ENCODE measurements at regions not wholly inside any gene's neighbourhood (a gene's known extent, or its start where the extent isn't known, plus 50 kb on each side); places are given as distances from the start of the nearest gene placed in this dataset.

GRCh38 chr15:27662892-27663291 is 436.2 kb downstream of the OCA2 start:
- no peaks in the 10 kb centered on the region for H3K27me3 ChIP-seq (ENCODE audit: control insufficient read depth in 2 of 2, insufficient read depth in 1 of 2, low read length in 1 of 2)
- H3K4me1 ChIP-seq (ENCODE audit: control insufficient read depth in 2 of 2, insufficient read depth in 2 of 2, low read length in 2 of 2) = no peaks in the 10 kb centered on the region
- no peaks in the 10 kb centered on the region for H3K36me3 ChIP-seq (ENCODE audit: control insufficient read depth in 2 of 2, insufficient read depth in 2 of 2, low read length in 1 of 2)
- DNase-seq (ENCODE audit: low read depth in 6 of 9, low spot score in 9 of 9) = no peak
- no peak overlapping the region for H3K4me3 ChIP-seq (ENCODE audit: low read length in 2 of 2)
- H3K27ac ChIP-seq (ENCODE audit: low read depth in 1 of 2, low read length in 1 of 2) = no peak overlapping the region
- peaks cover 0 to 4% of the 10 kb centered on the region in 2 donors for H3K9me3 ChIP-seq (ENCODE audit: control insufficient read depth in 2 of 2, insufficient read depth in 1 of 2, low read length in 1 of 2)

- no peaks in the 10 kb centered on the region for H3K4me1 ChIP-seq (ENCODE audit: control insufficient read depth in 2 of 2, insufficient read depth in 2 of 2, low read length in 2 of 2)
Observed at GRCh38 chr15:27660676-27661075, 438.4 kb downstream of the OCA2 start.

DNA sequence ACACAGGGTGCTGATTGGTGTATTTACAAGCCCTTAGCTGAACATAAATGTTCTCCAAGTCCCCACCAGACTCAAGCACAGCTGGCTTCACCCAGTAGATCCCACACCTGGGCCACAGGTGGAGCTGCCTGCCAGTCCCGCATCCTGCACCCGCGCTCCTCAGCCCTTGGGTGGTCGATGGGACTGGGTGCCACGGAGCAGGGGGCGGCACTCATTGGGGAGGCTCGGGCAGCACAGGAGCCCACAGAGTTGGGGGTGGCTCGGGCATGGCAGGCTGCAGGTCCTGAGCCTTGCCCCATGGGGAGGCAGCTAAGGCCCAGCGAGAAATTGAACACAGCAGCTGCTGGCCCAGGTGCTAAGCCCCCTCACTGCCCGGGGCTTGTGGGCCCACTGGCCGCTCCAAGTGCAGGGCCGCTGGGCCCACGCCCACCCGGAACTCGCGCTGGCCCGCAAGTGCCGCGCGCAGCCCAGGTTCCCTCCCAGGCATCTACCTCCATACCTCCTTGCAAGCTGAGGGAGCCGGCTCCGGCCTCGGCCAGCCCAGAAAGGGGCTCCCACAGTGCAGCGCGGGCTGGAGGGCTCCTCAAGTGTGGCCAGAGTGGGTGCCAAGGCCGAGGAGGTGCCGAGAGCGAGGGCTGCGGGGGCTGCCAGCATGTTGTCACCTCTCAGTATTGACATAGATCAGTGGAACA is 442.7 kb downstream of the OCA2 start:
- Histone ChIP-seq H3K4me1 (ENCODE audit: control insufficient read depth in 2 of 2, insufficient read depth in 2 of 2, low read length in 2 of 2) (no peaks in the 10 kb centered on the region), H3K36me3 (ENCODE audit: control insufficient read depth in 2 of 2, insufficient read depth in 2 of 2, low read length in 1 of 2) (no peaks in the 10 kb centered on the region), H3K4me3 (ENCODE audit: low read length in 2 of 2) (no peak overlapping the region), H3K9me3 (ENCODE audit: control insufficient read depth in 2 of 2, insufficient read depth in 1 of 2, low read length in 1 of 2) (peaks cover 0 to 13% of the 10 kb centered on the region in 2 donors), H3K27me3 (ENCODE audit: control insufficient read depth in 2 of 2, insufficient read depth in 1 of 2, low read length in 1 of 2) (no peaks in the 10 kb centered on the region), H3K27ac (ENCODE audit: low read depth in 1 of 2, low read length in 1 of 2) (no peak overlapping the region)
- no peak for DNase-seq (ENCODE audit: low read depth in 6 of 9, low spot score in 9 of 9)
- 95% methylated on average over 29 of the region's 29 CpGs for WGBS

More at GRCh38 chr15:27660676-27661075, 438.4 kb downstream of the OCA2 start:
- H3K27ac ChIP-seq (ENCODE audit: low read depth in 1 of 2, low read length in 1 of 2) = no peak overlapping the region
- no peak for DNase-seq (ENCODE audit: low read depth in 6 of 9, low spot score in 9 of 9)
- no peaks in the 10 kb centered on the region for H3K36me3 ChIP-seq (ENCODE audit: control insufficient read depth in 2 of 2, insufficient read depth in 2 of 2, low read length in 1 of 2)
- no peak overlapping the region for H3K4me3 ChIP-seq (ENCODE audit: low read length in 2 of 2)
- no peaks in the 10 kb centered on the region for H3K27me3 ChIP-seq (ENCODE audit: control insufficient read depth in 2 of 2, insufficient read depth in 1 of 2, low read length in 1 of 2)
- peaks cover 0 to 13% of the 10 kb centered on the region in 2 donors for H3K9me3 ChIP-seq (ENCODE audit: control insufficient read depth in 2 of 2, insufficient read depth in 1 of 2, low read length in 1 of 2)

GRCh38 chr15:27655056-27655455 is 444.1 kb downstream of the OCA2 start:
- DNase-seq (ENCODE audit: low read depth in 6 of 9, low spot score in 9 of 9) = no peak
- WGBS = 69% methylated on average over 4 of the region's 4 CpGs
- Histone ChIP-seq H3K36me3 (ENCODE audit: control insufficient read depth in 2 of 2, insufficient read depth in 2 of 2, low read length in 1 of 2) (no peaks in the 10 kb centered on the region), H3K4me1 (ENCODE audit: control insufficient read depth in 2 of 2, insufficient read depth in 2 of 2, low read length in 2 of 2) (no peaks in the 10 kb centered on the region), H3K27ac (ENCODE audit: low read depth in 1 of 2, low read length in 1 of 2) (no peak overlapping the region), H3K9me3 (ENCODE audit: control insufficient read depth in 2 of 2, insufficient read depth in 1 of 2, low read length in 1 of 2) (peaks cover 0 to 9% of the 10 kb centered on the region in 2 donors), H3K4me3 (ENCODE audit: low read length in 2 of 2) (no peak overlapping the region), H3K27me3 (ENCODE audit: control insufficient read depth in 2 of 2, insufficient read depth in 1 of 2, low read length in 1 of 2) (no peaks in the 10 kb centered on the region)

DNA sequence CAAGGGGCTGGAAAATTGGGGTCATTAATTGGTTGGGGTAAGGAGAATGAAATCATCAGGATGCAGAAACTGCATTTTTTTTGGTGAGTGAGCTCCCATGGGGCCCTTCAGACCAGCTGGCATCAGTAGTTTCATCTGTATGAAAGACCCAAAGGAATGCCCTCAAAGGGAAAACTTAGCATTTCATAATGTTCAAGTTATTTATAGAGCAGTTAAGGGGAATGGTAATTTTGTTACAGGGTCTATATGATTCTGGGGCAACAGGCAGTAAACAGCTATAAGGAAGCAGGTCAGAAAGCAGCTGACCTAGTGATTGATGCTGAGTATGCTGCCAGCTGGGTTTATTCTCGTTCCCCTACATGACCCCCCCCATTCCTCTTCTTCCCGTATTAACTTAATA is 448.9 kb downstream of the OCA2 start:
- no peaks in the 10 kb centered on the region for H3K27me3 ChIP-seq (ENCODE audit: control insufficient read depth in 2 of 2, insufficient read depth in 1 of 2, low read length in 1 of 2)
- H3K4me1 ChIP-seq (ENCODE audit: control insufficient read depth in 2 of 2, insufficient read depth in 2 of 2, low read length in 2 of 2) = no peaks in the 10 kb centered on the region
- no peak overlapping the region for H3K27ac ChIP-seq (ENCODE audit: low read depth in 1 of 2, low read length in 1 of 2)
- H3K9me3 ChIP-seq (ENCODE audit: control insufficient read depth in 2 of 2, insufficient read depth in 1 of 2, low read length in 1 of 2) = no peaks in the 10 kb centered on the region
- H3K4me3 ChIP-seq (ENCODE audit: low read length in 2 of 2) = no peak overlapping the region
- 87% methylated on average over 2 of the region's 2 CpGs for WGBS
- no peaks in the 10 kb centered on the region for H3K36me3 ChIP-seq (ENCODE audit: control insufficient read depth in 2 of 2, insufficient read depth in 2 of 2, low read length in 1 of 2)
- no peak for DNase-seq (ENCODE audit: low read depth in 6 of 9, low spot score in 9 of 9)

DNA sequence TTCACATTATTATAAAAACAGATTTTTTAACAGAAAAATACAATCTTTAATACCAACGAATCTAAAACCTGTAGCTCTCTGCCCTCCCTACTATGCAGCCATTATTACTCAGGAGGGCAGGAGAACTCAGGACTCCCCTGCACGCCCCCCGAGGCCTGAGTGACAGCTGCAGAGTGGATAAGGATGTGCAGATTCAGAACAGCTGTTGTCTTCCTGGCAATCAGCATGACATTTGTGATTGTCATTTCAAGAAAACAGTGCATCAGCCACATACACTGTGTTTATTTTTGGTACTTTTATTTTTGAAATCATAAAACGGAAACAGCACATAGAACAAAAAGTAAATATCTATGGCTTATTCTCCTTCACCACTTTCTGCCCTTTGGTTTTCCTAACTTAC is 450.8 kb downstream of the OCA2 start:
- Histone ChIP-seq H3K27me3 (ENCODE audit: control insufficient read depth in 2 of 2, insufficient read depth in 1 of 2, low read length in 1 of 2) (no peaks in the 10 kb centered on the region), H3K9me3 (ENCODE audit: control insufficient read depth in 2 of 2, insufficient read depth in 1 of 2, low read length in 1 of 2) (no peaks in the 10 kb centered on the region), H3K27ac (ENCODE audit: low read depth in 1 of 2, low read length in 1 of 2) (no peak overlapping the region), H3K36me3 (ENCODE audit: control insufficient read depth in 2 of 2, insufficient read depth in 2 of 2, low read length in 1 of 2) (no peaks in the 10 kb centered on the region), H3K4me3 (ENCODE audit: low read length in 2 of 2) (no peak overlapping the region), H3K4me1 (ENCODE audit: control insufficient read depth in 2 of 2, insufficient read depth in 2 of 2, low read length in 2 of 2) (no peaks in the 10 kb centered on the region)
- 89% methylated on average over 4 of the region's 4 CpGs for WGBS
- DNase-seq (ENCODE audit: low read depth in 6 of 9, low spot score in 9 of 9) = no peak

DNA sequence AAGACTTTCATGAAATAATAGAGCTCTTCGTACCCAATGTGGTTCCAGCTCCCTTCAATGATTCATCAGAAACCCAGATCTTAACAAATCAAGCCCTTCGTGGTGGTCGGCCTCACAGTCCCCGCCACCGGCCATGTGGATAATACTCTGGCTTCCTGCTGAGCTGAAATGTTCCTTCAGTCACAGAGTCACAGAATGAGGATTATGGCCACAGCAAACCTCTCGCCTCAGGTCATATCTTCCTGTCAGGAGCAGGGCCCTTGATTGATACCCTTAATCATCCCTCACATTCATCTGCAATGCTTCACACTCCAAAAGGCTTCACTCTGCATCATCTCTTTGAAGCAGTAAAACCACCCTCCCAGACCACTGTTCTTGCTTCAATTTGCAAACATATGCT is 452.6 kb downstream of the OCA2 start:
- 60% methylated on average over 6 of the region's 6 CpGs for WGBS
- Histone ChIP-seq H3K4me3 (ENCODE audit: low read length in 2 of 2) (no peak overlapping the region), H3K4me1 (ENCODE audit: control insufficient read depth in 2 of 2, insufficient read depth in 2 of 2, low read length in 2 of 2) (no peaks in the 10 kb centered on the region), H3K9me3 (ENCODE audit: control insufficient read depth in 2 of 2, insufficient read depth in 1 of 2, low read length in 1 of 2) (no peaks in the 10 kb centered on the region), H3K27me3 (ENCODE audit: control insufficient read depth in 2 of 2, insufficient read depth in 1 of 2, low read length in 1 of 2) (no peaks in the 10 kb centered on the region), H3K36me3 (ENCODE audit: control insufficient read depth in 2 of 2, insufficient read depth in 2 of 2, low read length in 1 of 2) (no peaks in the 10 kb centered on the region), H3K27ac (ENCODE audit: low read depth in 1 of 2, low read length in 1 of 2) (no peak overlapping the region)
- no peak for DNase-seq (ENCODE audit: low read depth in 6 of 9, low spot score in 9 of 9)

GRCh38 chr15:27645672-27646071 is 453.4 kb downstream of the OCA2 start:
- Histone ChIP-seq H3K4me1 (ENCODE audit: control insufficient read depth in 2 of 2, insufficient read depth in 2 of 2, low read length in 2 of 2) (no peaks in the 10 kb centered on the region), H3K36me3 (ENCODE audit: control insufficient read depth in 2 of 2, insufficient read depth in 2 of 2, low read length in 1 of 2) (no peaks in the 10 kb centered on the region), H3K9me3 (ENCODE audit: control insufficient read depth in 2 of 2, insufficient read depth in 1 of 2, low read length in 1 of 2) (no peaks in the 10 kb centered on the region), H3K27me3 (ENCODE audit: control insufficient read depth in 2 of 2, insufficient read depth in 1 of 2, low read length in 1 of 2) (no peaks in the 10 kb centered on the region), H3K27ac (ENCODE audit: low read depth in 1 of 2, low read length in 1 of 2) (no peak overlapping the region), H3K4me3 (ENCODE audit: low read length in 2 of 2) (no peak overlapping the region)
- 93% methylated on average over 3 of the region's 3 CpGs for WGBS
- no peak for DNase-seq (ENCODE audit: low read depth in 6 of 9, low spot score in 9 of 9)

- H3K27me3 ChIP-seq (ENCODE audit: control insufficient read depth in 2 of 2, insufficient read depth in 1 of 2, low read length in 1 of 2) = no peaks in the 10 kb centered on the region
- DNase-seq (ENCODE audit: low read depth in 6 of 9, low spot score in 9 of 9) = no peak
- WGBS = 73% methylated on average over 1 of the region's 1 CpG
- H3K4me3 ChIP-seq (ENCODE audit: low read length in 2 of 2) = no peak overlapping the region
- no peaks in the 10 kb centered on the region for H3K36me3 ChIP-seq (ENCODE audit: control insufficient read depth in 2 of 2, insufficient read depth in 2 of 2, low read length in 1 of 2)
- no peak overlapping the region for H3K27ac ChIP-seq (ENCODE audit: low read depth in 1 of 2, low read length in 1 of 2)
- peaks cover 5 to 10% of the 10 kb centered on the region in 2 donors for H3K9me3 ChIP-seq (ENCODE audit: control insufficient read depth in 2 of 2, insufficient read depth in 1 of 2, low read length in 1 of 2)
- H3K4me1 ChIP-seq (ENCODE audit: control insufficient read depth in 2 of 2, insufficient read depth in 2 of 2, low read length in 2 of 2) = no peaks in the 10 kb centered on the region
Observed at GRCh38 chr15:27642981-27643380, 456.1 kb downstream of the OCA2 start.

Data from thymus (tissue), 11 donors.